GM18907 (cell line): ENCODE measurements at regions not wholly inside any gene's neighbourhood (a gene's known extent, or its start where the extent isn't known, plus 50 kb on each side); places are given as distances from the start of the nearest gene placed in this dataset.

Source experiments
- ATAC-seq: cut with Tn5 transposase; IDR thresholded peaks from one replicate; pipeline ENCODE4 v1.9.1; 2021; ENCODE audit warnings: mild to moderate bottlenecking, moderate library complexity; ENCODE audit not compliant: unreplicated experiment

DNA sequence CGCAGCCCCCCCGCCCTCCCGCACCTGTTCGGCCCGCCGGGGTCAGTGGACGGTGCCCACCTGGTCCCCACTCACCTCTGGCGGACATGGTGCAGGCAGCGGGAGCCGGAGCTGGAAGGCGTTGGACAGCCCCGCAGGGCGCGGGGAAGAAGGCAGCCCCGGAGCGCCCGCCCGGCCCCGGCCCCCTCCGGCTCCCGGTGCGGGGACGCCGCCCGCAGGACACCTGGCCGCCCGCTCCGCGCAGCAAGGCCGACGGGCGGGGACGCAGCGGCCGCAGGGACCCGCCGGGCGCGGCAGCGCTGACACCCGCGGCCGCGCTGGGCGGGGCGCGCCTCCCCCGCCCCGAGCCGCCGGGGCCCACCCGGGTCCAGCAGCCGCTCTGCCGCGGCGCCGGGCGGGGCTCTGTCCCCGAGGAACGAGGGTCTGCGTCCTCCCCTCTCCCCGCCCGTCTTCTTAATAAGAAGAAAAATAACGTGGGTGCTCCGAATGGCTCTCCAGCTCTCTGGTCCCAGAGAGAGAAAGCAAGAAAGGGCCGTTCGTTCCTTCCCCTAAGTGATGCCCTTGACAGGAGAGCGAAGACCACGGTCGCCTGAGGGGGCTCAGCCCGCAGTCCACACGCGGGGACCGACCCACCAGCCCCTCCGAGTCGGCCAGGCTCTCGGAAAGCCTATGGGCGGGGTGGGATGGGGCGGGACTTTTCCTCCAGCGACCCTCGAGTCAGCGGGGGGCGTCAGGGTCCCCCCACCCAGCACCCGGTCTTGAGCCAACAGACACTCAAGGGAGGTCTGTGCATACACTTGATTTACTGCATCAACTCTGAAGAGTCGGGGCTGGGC lies 53.4 kb upstream of the FHIP2A start:
- ATAC-seq: peak; percentile 37

DNA sequence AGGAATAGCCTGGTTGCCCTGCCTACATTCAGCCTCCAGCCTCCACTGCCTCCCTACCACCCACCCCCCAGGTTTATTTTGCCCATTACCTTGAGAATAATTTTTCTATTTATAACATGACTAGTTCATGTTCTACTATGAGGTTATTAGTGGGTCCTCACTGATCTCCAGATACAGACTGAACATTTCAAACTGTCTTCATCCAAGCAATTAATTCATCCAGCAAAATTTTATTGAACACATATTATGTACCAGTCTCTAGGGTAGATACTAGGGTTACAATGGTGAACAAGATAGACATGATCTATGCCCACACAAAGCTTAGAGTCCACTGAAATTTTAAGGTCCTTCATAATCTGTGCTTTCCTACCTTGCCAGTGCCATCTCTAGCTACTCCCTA lies 51.6 kb upstream of the FHIP2A start:
- no peak for ATAC-seq

DNA sequence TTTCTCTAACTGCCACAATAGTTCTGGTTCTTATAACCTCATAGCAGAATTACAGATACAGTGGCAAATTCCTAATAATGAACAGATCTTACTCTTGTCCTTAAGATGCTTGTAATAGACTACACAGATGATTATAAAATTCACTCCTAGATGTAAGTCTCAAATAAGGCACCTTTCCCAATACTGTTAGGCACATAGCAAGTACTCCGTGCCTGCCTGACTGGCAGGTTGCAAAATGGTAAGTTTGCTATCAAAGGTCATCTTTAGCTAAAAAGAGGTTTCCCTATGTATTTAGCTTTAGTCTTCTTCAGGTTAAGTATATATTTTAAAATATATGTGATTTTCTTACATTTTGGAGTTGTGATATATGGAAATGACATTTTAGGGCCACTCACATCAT lies 50.4 kb upstream of the FHIP2A start:
- no peak for ATAC-seq

DNA sequence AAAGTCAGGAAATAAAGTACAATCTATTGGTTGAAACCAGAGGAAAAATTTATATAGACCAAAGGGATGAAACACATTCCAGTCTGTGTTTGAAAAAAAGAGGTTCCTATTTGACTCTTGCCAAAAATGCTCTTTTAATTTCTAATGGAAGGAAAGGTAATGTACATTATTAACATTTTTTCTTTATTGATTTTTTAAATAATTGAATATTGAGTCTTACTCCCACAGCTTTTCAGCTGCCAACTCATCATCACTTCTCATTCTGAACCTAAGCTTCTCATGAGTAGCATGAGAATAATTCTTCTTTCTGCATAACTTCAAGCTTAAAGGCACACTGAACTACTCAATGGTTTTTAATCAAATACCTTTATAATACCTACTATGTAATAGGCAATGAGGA lies 49.8 kb upstream of the FHIP2A start:
- no peak for ATAC-seq
